Astrocyte (in vitro differentiated cells and primary cell): ENCODE measurements at regions not wholly inside any gene's neighbourhood (a gene's known extent, or its start where the extent isn't known, plus 50 kb on each side); places are given as distances from the start of the nearest gene placed in this dataset.
A peak's percentile ranks its signal among the peaks of the same experiment; 100 is the strongest.

Source experiments
- DNase-seq: peaks from one replicate; pipeline ENCODE4 v3.0.0-alpha.2; 2010; ENCODE audit warnings: low read depth
- FAIRE-seq: peaks from 2 replicates; lab custom pipeline; 2011; peaks lifted over from hg19 to GRCh38; lab: Jason Lieb, UNC
- H2AFZ ChIP-seq: 2 replicates; pipeline ENCODE4 v1.6.0; 2012; ENCODE audit warnings: low read depth, low read length, inconsistent platforms
- H3K27ac ChIP-seq: 2 replicates; pipeline ENCODE4 v1.5.1; 2011; ENCODE audit warnings: low read depth, low read length, inconsistent platforms
- H3K27me3 ChIP-seq: 2 replicates; pipeline ENCODE4 v1.6.0; 2011; ENCODE audit warnings: low read length, inconsistent platforms; ENCODE audit not compliant: insufficient read depth
- H3K36me3 ChIP-seq: 2 replicates; pipeline ENCODE4 v1.5.1; 2011; ENCODE audit warnings: low read length, inconsistent platforms; ENCODE audit not compliant: insufficient read depth
- H3K4me1 ChIP-seq: 2 replicates; pipeline ENCODE4 v1.5.1; 2011; ENCODE audit warnings: low read length, inconsistent platforms; ENCODE audit not compliant: insufficient read depth
- H3K4me2 ChIP-seq: 2 replicates; pipeline ENCODE4 v1.6.0; 2012; ENCODE audit warnings: low read length, inconsistent platforms
- H3K4me3 ChIP-seq: 2 replicates; pipeline ENCODE4 v1.5.1; 2011; ENCODE audit warnings: low read depth, mild to moderate bottlenecking, low read length, inconsistent platforms; ENCODE audit not compliant: insufficient read depth
- H3K79me2 ChIP-seq: 2 replicates; pipeline ENCODE4 v1.6.0; 2012; ENCODE audit warnings: mild to moderate bottlenecking, low read length, inconsistent platforms; ENCODE audit not compliant: insufficient read depth
- H3K9ac ChIP-seq: 2 replicates; pipeline ENCODE4 v1.6.0; 2012; ENCODE audit warnings: mild to moderate bottlenecking, low read length, inconsistent platforms
- H3K9me3 ChIP-seq: 2 replicates; pipeline ENCODE4 v1.5.1; 2012; ENCODE audit warnings: low read depth, mild to moderate bottlenecking, low read length, inconsistent platforms; ENCODE audit not compliant: insufficient read depth
- H4K20me1 ChIP-seq: 2 replicates; pipeline ENCODE4 v1.6.0; 2012; ENCODE audit warnings: low read length, inconsistent platforms; ENCODE audit not compliant: insufficient read depth
- H3K27ac Mint-ChIP-seq: one replicate; pipeline ENCODE4 v1.8.0; 2021; ENCODE audit warnings: mild to moderate bottlenecking, mixed read lengths; ENCODE audit not compliant: unreplicated experiment
- H3K27me3 Mint-ChIP-seq: one replicate; pipeline ENCODE4 v1.8.0; 2021; ENCODE audit warnings: low read depth, mixed read lengths; ENCODE audit not compliant: unreplicated experiment
- H3K36me3 Mint-ChIP-seq: one replicate; pipeline ENCODE4 v1.8.0; 2021; ENCODE audit warnings: low read depth, mixed read lengths; ENCODE audit not compliant: unreplicated experiment
- H3K4me1 Mint-ChIP-seq: one replicate; pipeline ENCODE4 v1.8.0; 2021; ENCODE audit warnings: low read depth, mixed read lengths; ENCODE audit not compliant: unreplicated experiment
- H3K4me3 Mint-ChIP-seq: one replicate; pipeline ENCODE4 v1.8.0; 2021; ENCODE audit warnings: mild to moderate bottlenecking, moderate library complexity, mixed read lengths; ENCODE audit not compliant: unreplicated experiment
- H3K9me3 Mint-ChIP-seq: one replicate; pipeline ENCODE4 v1.8.0; 2021; ENCODE audit warnings: mild to moderate bottlenecking, mixed read lengths; ENCODE audit not compliant: unreplicated experiment
- CTCF ChIP-seq: IDR thresholded peaks from 2 replicates; pipeline ENCODE4 v1.5.1; 2011; ENCODE audit warnings: low read depth, mild to moderate bottlenecking, inconsistent platforms, low read length, moderate library complexity; ENCODE audit not compliant: insufficient read depth
- EZH2 ChIP-seq: IDR thresholded peaks from 2 replicates; pipeline ENCODE4 v1.6.1; 2012; ENCODE audit warnings: mild to moderate bottlenecking, low read length, inconsistent platforms; ENCODE audit not compliant: insufficient read depth

GRCh38 chr21:16294128-16294527, 564.3 kb downstream of the USP25 start:
- Histone ChIP-seq H3K4me2 (no peak overlapping the region), H3K27ac (no peak overlapping the region), H2AFZ (no peak overlapping the region), H3K36me3 (no peaks in the 10 kb centered on the region), H3K4me1 (no peaks in the 10 kb centered on the region), H3K27me3 (no peaks in the 10 kb centered on the region), H3K79me2 (no peaks in the 10 kb centered on the region), H3K9me3 (no peaks in the 10 kb centered on the region), H3K4me3 (no peak overlapping the region), H4K20me1 (no peaks in the 10 kb centered on the region), H3K9ac (no peak overlapping the region)
- Mint-ChIP-seq H3K9me3 (no peaks in the 10 kb centered on the region), H3K27me3 (no peaks in the 10 kb centered on the region), H3K4me1 (no peaks in the 10 kb centered on the region), H3K36me3 (no peaks in the 10 kb centered on the region), H3K27ac (no peak overlapping the region), H3K4me3 (no peak overlapping the region)
- FAIRE-seq (no peak), DNase-seq (no peak)
- no peak for TF ChIP-seq EZH2
- TF ChIP-seq CTCF, result no peak

GRCh38 chr21:16302851-16303282, 573.1 kb downstream of the USP25 start:
- Histone ChIP-seq H3K9me3 (no peaks in the 10 kb centered on the region), H3K4me2 (peak overlapping the region; percentile 52), H3K79me2 (peaks cover 35% of the 10 kb centered on the region), H3K4me1 (peaks cover 21% of the 10 kb centered on the region), H2AFZ (peak overlapping the region; percentile 59), H3K27ac (peak overlapping the region; percentile 77), H3K4me3 (no peak overlapping the region), H3K36me3 (no peaks in the 10 kb centered on the region), H3K9ac (peak overlapping the region; percentile 45), H3K27me3 (no peaks in the 10 kb centered on the region), H4K20me1 (no peaks in the 10 kb centered on the region)
- TF ChIP-seq CTCF (no peak), EZH2 (no peak)
- peaks cover 3% of the 10 kb centered on the region for H3K4me1 Mint-ChIP-seq
- H3K9me3 Mint-ChIP-seq, result no peaks in the 10 kb centered on the region
- no peak overlapping the region for H3K4me3 Mint-ChIP-seq
- FAIRE-seq (peak; percentile 17), DNase-seq (peak; percentile 95)
- no peaks in the 10 kb centered on the region for H3K36me3 Mint-ChIP-seq
- H3K27ac Mint-ChIP-seq, result no peak overlapping the region
- H3K27me3 Mint-ChIP-seq, result no peaks in the 10 kb centered on the region

GRCh38 chr21:16304174-16305095, 574.7 kb downstream of the USP25 start:
- no peaks in the 10 kb centered on the region for H3K9me3 Mint-ChIP-seq
- no peak overlapping the region for H3K4me3 Mint-ChIP-seq
- peaks cover 27% of the 10 kb centered on the region for H3K4me1 ChIP-seq
- peak overlapping the region; percentile 82 for H3K4me2 ChIP-seq
- H3K27ac Mint-ChIP-seq, result no peak overlapping the region
- no peak overlapping the region for H2AFZ ChIP-seq
- FAIRE-seq, result no peak
- no peaks in the 10 kb centered on the region for H3K36me3 Mint-ChIP-seq
- no peaks in the 10 kb centered on the region for H3K27me3 Mint-ChIP-seq
- H3K9ac ChIP-seq, result peak overlapping the region; percentile 3
- H3K27ac ChIP-seq, result peak overlapping the region; percentile 40
- TF ChIP-seq EZH2 (no peak), CTCF (no peak)
- no peak overlapping the region for H3K4me3 ChIP-seq
- H3K36me3 ChIP-seq, result no peaks in the 10 kb centered on the region
- DNase-seq, result no peak
- peaks cover 7% of the 10 kb centered on the region for H3K4me1 Mint-ChIP-seq
- no peaks in the 10 kb centered on the region for H4K20me1 ChIP-seq
- peaks cover 42% of the 10 kb centered on the region for H3K79me2 ChIP-seq
- H3K27me3 ChIP-seq, result no peaks in the 10 kb centered on the region
- no peaks in the 10 kb centered on the region for H3K9me3 ChIP-seq
